Occipital lobe (tissue), 1 donor: ENCODE measurements at regions not wholly inside any gene's neighbourhood (a gene's known extent, or its start where the extent isn't known, plus 50 kb on each side); places are given as distances from the start of the nearest gene placed in this dataset.
"Not testable (repeated sequence)": the region's sequence is repeated elsewhere in the genome, so short reads cannot be mapped to it uniquely, and the experiment has no call there.

Experiments
- DNase-seq: peaks from one replicate; lab custom pipeline; 2025; lab: John Stamatoyannopoulos, UW

DNA sequence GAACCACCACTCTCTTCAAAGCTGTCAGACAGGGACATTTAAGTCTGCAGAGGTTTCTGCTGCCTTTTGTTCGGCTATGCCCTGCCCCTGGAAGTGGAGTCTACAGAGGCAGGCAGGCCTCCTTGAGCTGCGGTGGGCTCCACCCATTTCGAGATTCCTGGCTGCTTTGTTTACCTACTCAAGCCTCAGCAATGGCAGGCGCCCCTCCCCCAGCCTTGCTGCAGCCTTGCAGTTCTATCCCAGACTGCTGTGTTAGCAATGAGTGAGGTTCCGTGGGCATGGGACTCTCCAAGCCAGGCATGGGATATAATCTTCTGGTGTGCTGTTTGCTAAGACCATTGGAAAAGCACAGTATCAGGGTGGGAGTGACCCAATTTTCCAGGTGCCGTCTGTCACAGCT lies 417.2 kb downstream of the KIF20B start:
- DNase-seq, result not testable (repeated sequence)

DNA sequence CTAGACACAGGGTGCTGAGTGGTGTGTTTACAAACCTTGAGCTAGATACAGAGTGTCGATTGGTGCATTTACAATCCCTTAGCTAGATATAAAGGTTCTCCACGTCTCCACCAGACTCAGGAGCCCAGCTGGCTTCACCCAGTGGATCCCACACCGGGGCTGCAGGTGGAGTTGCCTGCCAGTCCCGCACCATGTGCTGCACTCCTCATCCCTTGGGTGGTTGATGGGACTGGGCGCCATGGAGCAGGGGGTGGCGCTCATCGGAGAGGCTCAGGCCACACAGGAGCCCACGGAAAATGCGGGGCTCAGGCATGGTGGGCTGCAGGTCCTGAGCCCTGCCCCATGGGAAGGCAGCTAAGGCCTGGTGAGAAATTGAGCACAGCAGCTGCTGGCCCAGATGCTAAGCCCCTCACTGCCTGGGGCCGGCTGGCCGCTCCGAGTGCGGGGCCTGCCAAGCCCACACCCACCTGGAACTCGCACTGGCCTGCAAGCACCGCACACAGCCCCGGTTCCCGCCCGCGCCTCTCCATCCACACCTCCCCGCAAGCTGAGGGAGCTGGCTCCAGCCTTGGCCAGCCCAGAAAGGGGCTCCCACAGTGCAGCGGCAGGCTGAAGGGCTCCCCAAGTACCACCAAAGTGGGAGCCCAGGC lies 418.4 kb downstream of the KIF20B start:
- not testable (repeated sequence) for DNase-seq

DNA sequence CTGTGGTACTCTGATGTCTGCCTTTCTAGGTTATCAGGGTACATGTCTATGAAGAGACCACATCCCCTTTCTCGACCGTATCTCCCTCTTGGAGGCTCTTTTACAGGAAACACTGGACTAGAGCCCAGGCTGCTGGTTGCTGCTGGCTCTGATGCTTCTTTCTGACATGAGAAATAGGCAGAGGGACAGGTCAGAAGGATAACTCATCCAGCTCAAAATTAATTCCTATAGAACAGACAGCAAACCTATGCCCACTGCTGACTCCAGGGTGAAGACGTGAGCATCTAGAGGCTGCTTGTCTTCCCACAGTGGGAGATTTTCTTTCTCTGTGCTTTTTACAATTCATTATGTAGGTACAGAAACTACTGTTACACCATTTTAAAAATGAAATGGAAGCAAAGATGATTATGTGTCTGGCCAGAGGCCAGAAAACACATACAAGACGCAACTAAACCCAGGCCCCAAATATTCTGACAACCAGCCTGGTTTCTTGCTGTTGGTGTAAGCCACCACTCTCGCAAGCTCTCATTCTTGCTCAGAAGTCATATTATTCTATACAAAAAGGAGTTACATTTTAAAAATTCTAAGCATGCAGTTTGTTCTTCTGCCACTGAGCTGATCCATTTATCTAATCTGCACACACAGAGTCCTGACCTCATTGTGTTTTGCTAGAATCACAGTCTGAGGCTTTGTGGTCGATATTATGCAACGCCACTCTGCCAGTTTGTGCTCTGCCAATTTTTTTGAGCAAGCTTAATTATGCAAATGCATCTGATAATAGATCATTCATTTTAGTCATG lies 424.3 kb downstream of the KIF20B start:
- DNase-seq, result no peak

GRCh38 chr10:90126256-90126595 lies 424.8 kb downstream of the KIF20B start:
- no peak for DNase-seq

GRCh38 chr10:90130321-90131086 lies 429.1 kb downstream of the KIF20B start:
- DNase-seq, result no peak

- no peak for DNase-seq
Observed at GRCh38 chr10:90133606-90134005, 432.2 kb downstream of the KIF20B start.

DNA sequence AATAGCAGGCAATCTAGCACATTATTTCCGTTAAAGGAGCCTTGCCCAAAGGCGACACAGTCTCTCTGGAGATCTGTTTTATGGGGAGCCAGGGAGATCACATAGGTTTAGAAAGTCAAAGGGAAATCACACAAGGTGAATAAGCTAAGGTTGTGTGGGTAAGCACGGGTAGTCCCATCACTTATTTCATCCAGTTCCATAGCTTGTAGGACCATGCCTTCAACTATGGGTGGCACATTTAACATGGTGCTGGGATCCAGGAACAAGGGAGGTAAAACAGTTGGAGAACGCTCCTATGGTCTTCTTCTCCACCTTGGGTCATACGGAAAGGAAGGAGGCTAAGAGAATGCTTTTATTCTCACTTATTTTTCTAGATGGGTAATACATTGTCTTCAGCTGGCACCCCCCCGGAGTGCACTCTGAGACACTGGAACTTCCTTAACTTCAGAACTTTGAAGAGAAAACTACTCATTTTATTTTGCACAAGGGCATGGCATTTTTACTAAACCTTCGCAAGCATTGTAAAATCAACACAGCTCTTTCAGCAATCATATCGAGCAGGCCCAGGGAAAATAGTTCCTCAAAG lies 435.4 kb downstream of the KIF20B start:
- DNase-seq, result no peak

- DNase-seq, result no peak
Observed at GRCh38 chr10:90138844-90139243, 437.5 kb downstream of the KIF20B start.

DNA sequence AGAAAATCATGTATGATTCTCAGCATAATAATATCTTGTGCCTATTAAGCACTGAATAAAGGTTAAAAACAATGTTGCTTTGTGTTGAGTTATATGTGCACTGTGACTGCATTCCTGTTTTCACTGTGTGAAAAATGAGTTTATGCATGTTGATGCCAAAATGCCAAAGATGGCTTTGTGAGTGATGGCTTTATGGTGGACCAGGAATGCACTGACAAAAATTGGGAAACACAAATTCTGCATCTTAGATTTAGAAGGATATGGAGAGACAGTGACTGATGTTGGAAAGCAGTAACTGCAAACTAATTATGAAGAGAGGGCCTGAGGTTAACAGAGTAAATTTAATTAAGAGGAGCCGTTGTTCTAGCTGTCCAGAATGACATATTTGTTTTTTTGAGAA lies 440.4 kb downstream of the KIF20B start:
- no peak for DNase-seq

DNA sequence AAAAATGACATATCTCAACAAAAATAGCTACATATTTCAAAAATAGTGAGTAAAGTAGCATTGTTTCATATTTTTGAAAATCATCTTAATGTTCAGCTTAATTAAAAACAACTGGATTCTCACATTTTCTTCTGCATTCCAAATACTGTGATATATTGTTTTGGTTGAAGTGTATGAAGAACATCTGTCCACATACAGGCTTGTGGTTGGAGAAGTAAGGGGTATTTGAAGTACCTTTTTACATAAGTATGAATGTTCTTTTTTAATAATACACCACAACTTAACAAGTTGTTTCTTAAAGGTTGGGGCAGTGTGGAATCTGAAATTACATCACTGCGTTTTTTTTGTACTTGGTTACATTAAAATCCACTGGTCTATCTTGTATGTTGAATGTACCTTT lies 442.5 kb downstream of the KIF20B start:
- no peak for DNase-seq

DNA sequence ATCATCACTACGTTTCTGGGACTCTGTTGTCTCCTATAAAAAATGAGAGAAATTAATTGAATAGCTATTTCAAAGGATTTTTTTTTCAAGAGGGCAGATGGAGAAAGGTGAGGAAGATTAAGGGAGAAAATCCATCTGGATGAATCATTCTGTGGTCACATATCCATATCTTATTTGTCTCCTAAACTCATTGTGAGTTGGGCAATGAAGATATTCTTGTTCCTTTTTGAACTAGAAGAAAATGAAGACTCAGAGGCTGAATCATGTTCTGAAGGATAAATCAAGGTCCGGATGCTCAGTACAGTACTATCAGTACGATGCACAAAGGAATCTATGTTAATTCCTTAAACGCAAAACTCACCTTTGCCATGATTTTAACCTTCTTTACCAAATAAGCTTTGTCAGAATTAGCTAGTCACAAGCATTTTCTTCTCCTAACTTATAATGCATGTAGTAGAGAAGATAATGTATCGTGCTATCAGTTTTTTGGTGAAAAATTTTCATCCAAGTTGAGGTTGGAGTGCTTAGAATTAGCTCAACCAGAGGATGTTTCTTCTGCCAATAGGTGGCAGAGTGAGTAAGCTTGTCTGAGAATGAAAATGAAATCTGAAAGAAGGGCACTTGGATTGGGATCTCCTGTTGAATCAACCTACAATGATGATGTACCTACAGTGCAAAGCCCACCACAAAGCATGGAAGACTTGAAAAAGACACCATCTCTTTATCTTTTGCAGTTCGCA lies 446.9 kb downstream of the KIF20B start:
- DNase-seq, result no peak

GRCh38 chr10:90149563-90149962 lies 448.2 kb downstream of the KIF20B start:
- DNase-seq, result no peak

GRCh38 chr10:90162271-90162853 lies 461.0 kb downstream of the KIF20B start:
- DNase-seq, result no peak

DNA sequence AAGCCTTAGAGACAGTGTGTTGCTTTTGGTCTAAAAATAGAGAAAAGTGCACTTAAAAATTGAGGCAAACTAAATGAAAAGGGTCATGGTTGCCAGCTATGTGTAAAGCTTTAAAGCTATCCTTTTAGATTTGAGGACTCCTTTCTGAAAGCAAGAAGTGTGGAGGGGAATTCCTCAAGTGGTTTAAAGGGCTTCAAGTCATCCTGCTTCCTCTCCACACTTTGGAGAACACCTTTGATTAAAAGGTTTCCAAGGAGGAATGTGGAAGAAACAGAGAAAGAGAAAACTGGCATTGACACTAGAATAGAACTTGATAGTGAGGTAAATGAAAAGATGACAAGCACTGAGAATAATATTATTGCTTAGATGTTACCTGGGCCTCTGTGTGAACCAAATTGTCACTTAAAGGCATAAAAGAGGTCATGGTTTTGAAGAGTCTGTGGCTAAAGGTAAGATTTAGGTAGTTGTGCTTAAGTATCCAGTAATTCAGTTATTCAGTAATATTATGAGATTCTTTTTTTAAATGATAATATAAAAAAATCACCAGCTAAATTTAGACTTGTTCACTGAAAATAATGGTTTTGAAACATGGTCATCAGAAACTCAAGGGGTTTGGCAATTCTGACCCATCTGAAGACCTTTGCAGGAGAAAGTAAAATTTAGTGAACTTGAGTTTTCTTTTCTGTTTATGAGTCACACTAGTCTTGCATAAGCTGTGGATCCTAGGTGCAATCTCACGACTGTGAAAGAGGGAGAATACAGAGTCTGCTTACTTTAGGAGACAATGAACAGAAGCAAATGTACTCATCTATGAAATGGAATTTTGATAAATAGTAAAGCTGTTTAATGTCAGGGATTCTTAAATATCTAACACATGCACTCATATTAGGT lies 466.0 kb downstream of the KIF20B start:
- no peak for DNase-seq

DNA sequence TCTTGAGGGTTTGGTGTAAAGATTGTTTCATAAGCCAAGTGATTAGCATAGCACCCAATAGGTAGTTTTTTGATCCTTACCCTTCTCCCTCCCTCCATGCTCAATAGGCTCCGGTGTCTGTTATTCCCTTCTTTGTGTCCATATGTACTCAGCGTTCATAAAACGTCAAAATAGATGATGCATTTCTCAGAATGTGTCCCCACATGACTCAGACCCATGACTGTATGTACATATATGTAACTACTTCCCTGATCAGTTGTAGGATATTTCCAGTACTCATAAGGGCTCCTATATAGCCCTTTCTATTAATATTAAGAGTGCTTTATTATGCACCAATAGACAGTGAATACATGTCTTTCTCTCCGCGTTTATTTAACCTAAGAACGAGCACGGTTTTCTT lies 466.9 kb downstream of the KIF20B start:
- no peak for DNase-seq

DNA sequence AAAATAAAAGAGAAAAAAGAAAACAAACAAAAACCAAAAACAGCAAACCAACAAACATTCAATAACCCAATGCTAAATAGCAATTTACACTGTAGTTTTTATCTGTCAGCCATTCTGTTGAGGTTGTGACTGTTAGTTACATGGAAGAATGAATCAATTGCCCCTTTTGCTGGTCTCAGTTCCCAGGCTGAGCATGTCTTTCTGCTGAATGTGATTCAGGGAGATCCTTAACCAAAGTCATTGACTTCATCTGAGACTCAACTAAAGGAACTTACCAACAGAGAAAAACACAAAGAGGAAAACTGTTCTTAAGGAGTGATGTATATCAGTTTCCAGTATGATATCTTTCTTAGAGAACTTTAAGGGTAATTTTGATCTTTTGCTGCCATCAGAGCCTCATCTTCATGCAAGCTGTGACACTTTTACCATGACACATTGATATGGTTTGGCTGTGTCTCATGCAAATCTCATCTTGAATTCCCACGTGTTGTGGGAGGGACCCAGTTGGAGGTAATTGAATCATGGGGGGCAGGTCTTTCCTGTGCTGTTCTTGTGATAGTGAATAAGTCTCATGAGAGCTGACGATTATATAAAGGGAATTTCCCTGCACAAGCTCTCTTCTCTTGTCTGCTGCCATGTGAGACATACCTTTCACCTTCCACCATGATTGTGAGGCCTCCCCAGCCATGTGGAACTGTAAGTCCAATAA lies 469.8 kb downstream of the KIF20B start:
- DNase-seq, result no peak

- no peak for DNase-seq
Observed at GRCh38 chr10:90174531-90174930, 473.1 kb downstream of the KIF20B start.

DNA sequence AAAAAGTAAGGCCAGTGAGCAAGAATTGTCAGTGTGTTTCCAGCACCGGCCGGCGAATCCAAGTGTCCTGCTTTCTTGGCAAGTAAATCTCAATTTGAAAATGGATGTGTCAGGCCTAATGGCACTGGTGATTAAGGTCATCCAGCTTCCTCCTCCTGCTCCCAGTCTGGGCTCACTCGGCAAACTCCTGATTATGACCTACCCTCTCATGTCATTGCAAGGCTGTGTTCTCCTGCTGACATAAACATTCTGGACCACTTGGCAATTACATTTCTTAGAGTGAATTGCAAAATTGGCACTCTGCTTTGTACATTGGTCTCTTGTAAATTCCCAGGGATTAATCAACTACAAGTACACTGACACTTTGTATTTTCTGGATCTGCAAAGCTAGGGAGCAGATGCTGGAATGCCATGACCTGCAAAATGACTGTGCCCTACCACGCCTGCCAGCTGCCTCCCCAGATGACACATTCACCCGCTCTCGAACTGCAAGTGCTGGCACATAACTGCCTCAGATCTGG lies 473.8 kb downstream of the KIF20B start:
- no peak for DNase-seq
